K562 (cell line): ENCODE measurements at regions not wholly inside any gene's neighbourhood (a gene's known extent, or its start where the extent isn't known, plus 50 kb on each side); places are given as distances from the start of the nearest gene placed in this dataset.

Experiments
- ATAC-seq: fragments of 200-7000 bp; cut with Tn5 transposase; 3 replicates; pipeline ENCODE4 v1.9.1; 2020; ENCODE audit warnings: moderate library complexity
- BruUV-seq: library from RNA; stranded (reverse); fragments of 400-500 nt; replicated peaks from 2 replicates; lab custom pipeline; 2021; lab: Mats Ljungman, UMichigan
- CTCF ChIA-PET: fragments of 300-600 bp; formaldehyde crosslinking; extraction: SDS; loops from one replicate; lab custom pipeline; 2021; ENCODE audit warnings: low intra/inter-chr PET ratio; lab: Yijun Ruan, JAX
- POLR2A ChIA-PET: fragments of 300-600, 350-650 bp; sonication (Branson Sonifier 250); formaldehyde crosslinking; extraction: SDS; loops from one replicate; lab custom pipeline; 2021; ENCODE audit warnings: antibody characterized with exemption, inconsistent platforms; lab: Yijun Ruan, JAX
- DNase-seq, 4 experiments: peaks; one replicate each; pipeline versions ENCODE4 v3.0.0 to v3.0.0-alpha.2; 2011 to 2018; ENCODE audit warnings: low spot score in 3 of 4, mixed read lengths in 3 of 4; ENCODE audit errors: extremely low read depth in 1 of 4
- FAIRE-seq: peaks from 2 replicates; lab custom pipeline; 2011; peaks lifted over from hg19 to GRCh38; lab: Jason Lieb, UNC
- H2AFZ ChIP-seq: 2 replicates; pipeline ENCODE4 v1.6.0; 2011; ENCODE audit warnings: low read depth, low read length, control low read depth, inconsistent platforms
- H3K27ac ChIP-seq: fragments of 200-600 bp; 3 replicates; pipeline ENCODE4 v1.8.0; 2011; ENCODE audit warnings: low read depth, mild to moderate bottlenecking, control low read depth, inconsistent platforms, low read length, moderate library complexity, mixed read lengths; ENCODE audit errors: extremely low read depth
- H3K27me3 ChIP-seq, 2 experiments: fragments of 300-600 bp in 1 of 2; 2 replicates in 1 of 2; 3 replicates in 1 of 2; pipeline versions ENCODE4 v1.6.0 to v1.8.0; 2011; ENCODE audit warnings: inconsistent platforms in 2 of 2, low read length in 2 of 2, mild to moderate bottlenecking in 1 of 2, mixed read lengths in 1 of 2, moderate library complexity in 1 of 2; ENCODE audit not compliant: control insufficient read depth in 2 of 2, insufficient read depth in 2 of 2
- H3K36me3 ChIP-seq: fragments of 300-600 bp; 3 replicates; pipeline ENCODE4 v1.8.0; 2011; ENCODE audit warnings: mild to moderate bottlenecking, low read length, inconsistent platforms; ENCODE audit not compliant: control insufficient read depth, insufficient read depth
- H3K4me1 ChIP-seq, 2 experiments: fragments of 200-600 bp in 1 of 2; replicated peaks in 1 of 2; 2 replicates in 1 of 2; 3 replicates in 1 of 2; pipeline versions ENCODE4 v1.5.1 to v1.8.0; 2011; ENCODE audit warnings: inconsistent platforms in 2 of 2, low read length in 2 of 2, mild to moderate bottlenecking in 1 of 2, mixed read lengths in 1 of 2, moderate library complexity in 1 of 2; ENCODE audit not compliant: control insufficient read depth in 2 of 2, insufficient read depth in 2 of 2
- H3K4me2 ChIP-seq: 2 replicates; pipeline ENCODE4 v1.6.1; 2011; ENCODE audit warnings: low read length, control low read depth, inconsistent platforms, mixed read lengths; ENCODE audit not compliant: insufficient read depth
- H3K4me3 ChIP-seq: fragments of 200-600 bp; sonication (generic), shearing (Covaris generic); 2 replicates; pipeline ENCODE4 v1.5.1; 2016; ENCODE audit warnings: control low read depth, inconsistent platforms
- H3K79me2 ChIP-seq: fragments of 200-600 bp; 3 replicates; pipeline ENCODE4 v1.8.0; 2011; ENCODE audit warnings: low read length, inconsistent platforms; ENCODE audit not compliant: control insufficient read depth, insufficient read depth
- H3K9ac ChIP-seq, 2 experiments: 2 replicates each; pipeline versions ENCODE4 v1.6.0 to v1.6.1; 2011; ENCODE audit warnings: low read depth in 2 of 2, low read length in 2 of 2, control low read depth in 1 of 2, inconsistent platforms in 1 of 2, mild to moderate bottlenecking in 1 of 2, mixed read lengths in 1 of 2; ENCODE audit not compliant: insufficient read depth in 1 of 2
- H3K9me1 ChIP-seq: one replicate; pipeline ENCODE4 v1.6.0; 2011; ENCODE audit warnings: inconsistent platforms, mild to moderate bottlenecking, low read length, moderate library complexity; ENCODE audit not compliant: control insufficient read depth, insufficient read depth
- H3K9me3 ChIP-seq: replicated peaks from 2 replicates; pipeline ENCODE4 v1.5.1; 2011; ENCODE audit warnings: low read depth, low read length, inconsistent platforms; ENCODE audit not compliant: control insufficient read depth, insufficient read depth
- H4K20me1 ChIP-seq: replicated peaks from 2 replicates; pipeline ENCODE4 v1.6.1; 2011; ENCODE audit warnings: low read length, inconsistent platforms, mixed read lengths; ENCODE audit not compliant: control insufficient read depth, insufficient read depth
- DEAF1 ChIP-seq: fragments of 450-650 bp; formaldehyde crosslinking; IDR thresholded peaks from 2 replicates; pipeline ENCODE4 v1.4.0; 2020; ENCODE audit warnings: mild to moderate bottlenecking, moderate library complexity
- GABPB1 ChIP-seq: sonication (generic); formaldehyde crosslinking; IDR thresholded peaks from 2 replicates; pipeline ENCODE4 v1.8.0; 2022; ENCODE audit warnings: mild to moderate bottlenecking, missing genetic modification reagents
- GABPB2 ChIP-seq: fragments of 250-450 bp; sonication (Bioruptor Pico); conservative IDR thresholded peaks from 2 replicates; pipeline ENCODE4 v1.5.1; 2021; ENCODE audit warnings: mild to moderate bottlenecking
- GATAD2A ChIP-seq: fragments of 450-650 bp; IDR thresholded peaks from 2 replicates; pipeline ENCODE4 v1.6.1; 2017
- HINFP ChIP-seq: fragments of 450-650 bp; conservative IDR thresholded peaks from 2 replicates; pipeline ENCODE4 v1.6.1; 2016; ENCODE audit warnings: missing genetic modification characterization, low read depth, mild to moderate bottlenecking, control low read depth, missing compliant biosample characterization
- MEIS2 ChIP-seq: fragments of 450-650 bp; IDR thresholded peaks from 2 replicates; pipeline ENCODE4 v1.6.1; 2014; ENCODE audit warnings: mild to moderate bottlenecking; ENCODE audit not compliant: partially characterized antibody
- MTF1 ChIP-seq: fragments of 250-450 bp; sonication (Bioruptor Pico); IDR thresholded peaks from 2 replicates; pipeline ENCODE4 v1.9.0; 2021; ENCODE audit warnings: moderate library complexity, mild to moderate bottlenecking, inconsistent platforms, borderline replicate concordance
- XRCC4 ChIP-seq: IDR thresholded peaks from one replicate; pipeline ENCODE4 v1.6.1; 2011; ENCODE audit not compliant: insufficient read depth, insufficient read length; ENCODE audit errors: extremely low read depth
- YBX1 ChIP-seq: fragments of 450-650 bp; IDR thresholded peaks from 2 replicates; pipeline ENCODE4 v1.7.1; 2016; ENCODE audit warnings: mild to moderate bottlenecking
- ZNF12 ChIP-seq: sonication (generic); formaldehyde crosslinking; IDR thresholded peaks from 2 replicates; pipeline ENCODE4 v1.4.0; 2020; ENCODE audit warnings: mild to moderate bottlenecking, missing genetic modification reagents
- ZNF282 ChIP-seq: sonication (generic); formaldehyde crosslinking; IDR thresholded peaks from 2 replicates; pipeline ENCODE4 v1.8.1; 2023; ENCODE audit warnings: missing genetic modification reagents
- ZNF639 ChIP-seq, 2 experiments: fragments of 200-800 bp in 1 of 2; sonication (Bioruptor generic) in 1 of 2; sonication (generic) in 1 of 2; formaldehyde crosslinking in 1 of 2; IDR thresholded peaks in 1 of 2; conservative IDR thresholded peaks in 1 of 2; 2 replicates each; pipeline versions ENCODE4 v1.5.0 to v1.6.1; 2016 to 2020; ENCODE audit warnings: missing compliant biosample characterization in 1 of 2, missing genetic modification characterization in 1 of 2, missing genetic modification reagents in 1 of 2
- WGBS: fragments of 100-300 bp; shearing (Covaris generic); methylation state at CpG from one replicate; pipeline ENCODE4 v1.1.6; 2016; ENCODE audit warnings: low coverage, mixed read lengths; ENCODE audit not compliant: insufficient coverage; ENCODE audit errors: missing lambda C conversion rate; 5-methylcytosine and 5-hydroxymethylcytosine counted together
- in situ Hi-C: fragments of 300-500 bp; cut with MboI; formaldehyde crosslinking; loops from 4 replicates; pipeline ENCODE4 v1.15.0; 2018; ENCODE audit warnings: inconsistent platforms, mixed read lengths
- intact Hi-C: fragments of 100-400 bp; cut with micrococcal nuclease; formaldehyde crosslinking; loops from 2 replicates; pipeline ENCODE4 v1.14.2; 2022

- intact Hi-C loops (no loop called here), in situ Hi-C loops (no loop called here)
- H3K9me1 ChIP-seq: no peaks in the 10 kb centered on the region
- no peak overlapping the region for H3K4me2 ChIP-seq
- WGBS: 0% methylated on average over 3 of the region's 3 CpGs
- no peak overlapping the region for H3K9ac ChIP-seq
- H3K36me3 ChIP-seq: no peaks in the 10 kb centered on the region
- H3K79me2 ChIP-seq: no peaks in the 10 kb centered on the region
- POLR2A ChIA-PET: no interaction called here
- ATAC-seq: no peak
- no peak for FAIRE-seq
- H2AFZ ChIP-seq: no peak overlapping the region
- no peaks in the 10 kb centered on the region for H3K4me1 ChIP-seq
- H3K9me3 ChIP-seq: no peaks in the 10 kb centered on the region
- no TSS peak for BruUV-seq
- no peak for DNase-seq
- no peak overlapping the region for H3K27ac ChIP-seq
- no peak overlapping the region for H3K4me3 ChIP-seq
- no peaks in the 10 kb centered on the region for H3K27me3 ChIP-seq
- no peaks in the 10 kb centered on the region for H4K20me1 ChIP-seq
- CTCF ChIA-PET: no interaction called here
- no peak for TF ChIP-seq GABPB1
- TF ChIP-seq MTF1: no peak
- TF ChIP-seq ZNF12 (CRISPR knock-in tag): no peak
- TF ChIP-seq XRCC4: no peak
- TF ChIP-seq DEAF1 (CRISPR knock-in tag): no peak
- TF ChIP-seq GATAD2A: no peak
- no peak for TF ChIP-seq HINFP (tag)
- TF ChIP-seq ZNF639 (CRISPR knock-in tag; conservative IDR thresholded peaks at IDR 0.05 in 1 of 2, IDR thresholded peaks at IDR 0.05 in 1 of 2): no peak
- TF ChIP-seq YBX1: no peak
- TF ChIP-seq GABPB2 (CRISPR knock-in tag): no peak
- no peak for TF ChIP-seq ZNF282 (CRISPR knock-in tag)
- TF ChIP-seq MEIS2: no peak
- TF ChIP-seq, all 486 proteins: peak for 0
Measured at GRCh38 chr11:30717009-30717408, 130.9 kb upstream of the MPPED2 start.
